Neuronal stem cell (in vitro differentiated cells): ENCODE measurements at regions not wholly inside any gene's neighbourhood (a gene's known extent, or its start where the extent isn't known, plus 50 kb on each side); places are given as distances from the start of the nearest gene placed in this dataset.
A peak's percentile ranks its signal among the peaks of the same experiment; 100 is the strongest.
"Not testable (repeated sequence)": the region's sequence is repeated elsewhere in the genome, so short reads cannot be mapped to it uniquely, and the experiment has no call there.

Experiments
- DNase-seq: peaks from one replicate; pipeline ENCODE4 v3.0.0-alpha.2; 2013; ENCODE audit warnings: low spot score
- H2AFZ ChIP-seq: one replicate; pipeline ENCODE4 v1.6.1; 2013; ENCODE audit warnings: mild to moderate bottlenecking, low read length, inconsistent platforms
- H2AK5ac ChIP-seq: 2 replicates; pipeline ENCODE4 v1.6.1; 2013; ENCODE audit warnings: low read depth, mild to moderate bottlenecking, inconsistent platforms, low read length, moderate library complexity, mixed read lengths
- H2BK120ac ChIP-seq: 2 replicates; pipeline ENCODE4 v1.6.1; 2013; ENCODE audit warnings: low read depth, mild to moderate bottlenecking, inconsistent platforms, low read length, moderate library complexity, mixed read lengths
- H2BK12ac ChIP-seq: one replicate; pipeline ENCODE4 v1.6.1; 2013; ENCODE audit warnings: low read length, inconsistent platforms
- H2BK15ac ChIP-seq: 2 replicates; pipeline ENCODE4 v1.6.1; 2013; ENCODE audit warnings: mild to moderate bottlenecking, low read length, inconsistent platforms, mixed read lengths
- H2BK5ac ChIP-seq: one replicate; pipeline ENCODE4 v1.6.1; 2013; ENCODE audit warnings: inconsistent platforms, mild to moderate bottlenecking, low read length, moderate library complexity
- H3K14ac ChIP-seq: one replicate; pipeline ENCODE4 v1.6.1; 2013; ENCODE audit warnings: low read length, inconsistent platforms
- H3K18ac ChIP-seq: 2 replicates; pipeline ENCODE4 v1.6.1; 2013; ENCODE audit warnings: low read length, inconsistent platforms
- H3K23ac ChIP-seq: 2 replicates; pipeline ENCODE4 v1.6.1; 2013; ENCODE audit warnings: low read depth, mild to moderate bottlenecking, mixed read lengths, low read length, inconsistent platforms; ENCODE audit not compliant: poor library complexity
- H3K27ac ChIP-seq: replicated peaks from 3 replicates; pipeline ENCODE4 v1.5.1; 2013; ENCODE audit warnings: low read length, inconsistent platforms
- H3K27me3 ChIP-seq, 3 experiments: 2 replicates each; pipeline ENCODE4 v1.6.1; 2013; ENCODE audit warnings: low read length in 3 of 3, mild to moderate bottlenecking in 2 of 3, inconsistent platforms in 1 of 3, low read depth in 1 of 3, mixed read lengths in 1 of 3, moderate library complexity in 1 of 3; ENCODE audit not compliant: control insufficient read depth in 3 of 3, insufficient read depth in 3 of 3
- H3K36me3 ChIP-seq, 2 donors: replicated peaks in 1 of 2; 2 replicates each; pipeline ENCODE4 v1.6.1; 2013; ENCODE audit warnings: low read length in 2 of 2; ENCODE audit not compliant: control insufficient read depth in 2 of 2, insufficient read depth in 2 of 2
- H3K4ac ChIP-seq: 2 replicates; pipeline ENCODE4 v1.6.1; 2013; ENCODE audit warnings: inconsistent platforms, mild to moderate bottlenecking, low read length, moderate library complexity
- H3K4me1 ChIP-seq, 2 donors: 1 replicate in 1 of 2; 2 replicates in 1 of 2; pipeline ENCODE4 v1.6.1; 2013; ENCODE audit warnings: low read length in 2 of 2, low read depth in 1 of 2; ENCODE audit not compliant: control insufficient read depth in 2 of 2, insufficient read depth in 1 of 2
- H3K4me2 ChIP-seq: one replicate; pipeline ENCODE4 v1.6.1; 2013; ENCODE audit warnings: mild to moderate bottlenecking, low read length, inconsistent platforms; ENCODE audit not compliant: insufficient read depth, poor library complexity, severe bottlenecking
- H3K4me3 ChIP-seq, 2 donors: 2 replicates each; pipeline ENCODE4 v1.5.1; 2013; ENCODE audit warnings: low read length in 2 of 2, mild to moderate bottlenecking in 2 of 2, inconsistent platforms in 1 of 2, moderate library complexity in 1 of 2
- H3K79me1 ChIP-seq: one replicate; pipeline ENCODE4 v1.6.1; 2013; ENCODE audit warnings: low read depth, mild to moderate bottlenecking, inconsistent platforms, low read length, moderate library complexity
- H3K9ac ChIP-seq: one replicate; pipeline ENCODE4 v1.6.1; 2013; ENCODE audit warnings: mild to moderate bottlenecking, low read depth, low read length, inconsistent platforms; ENCODE audit not compliant: poor library complexity
- H3K9me3 ChIP-seq, 2 donors: replicated peaks in 1 of 2; 2 replicates each; pipeline versions ENCODE3 to v1.6.1; 2013; ENCODE audit warnings: low read length in 2 of 2, mild to moderate bottlenecking in 2 of 2, inconsistent platforms in 1 of 2, low read depth in 1 of 2, mixed read lengths in 1 of 2, moderate library complexity in 1 of 2; ENCODE audit not compliant: control insufficient read depth in 2 of 2, insufficient read depth in 1 of 2
- H4K8ac ChIP-seq: one replicate; pipeline ENCODE4 v1.6.1; 2013; ENCODE audit warnings: low read depth, mild to moderate bottlenecking, inconsistent platforms, low read length, moderate library complexity
- H4K91ac ChIP-seq: one replicate; pipeline ENCODE4 v1.6.1; 2013; ENCODE audit warnings: low read length, low read depth, mild to moderate bottlenecking, inconsistent platforms; ENCODE audit not compliant: poor library complexity
- WGBS, 2 donors: extraction: QIAGEN DNeasy Blood & Tissue Kit; methylation state at CpG; one replicate each; pipeline ENCODE4 v1.1.7; 2013; ENCODE audit warnings: missing lambda C conversion rate in 2 of 2, mixed read lengths in 1 of 2; ENCODE audit not compliant: insufficient read length in 2 of 2, insufficient replicate concordance in 1 of 2; ENCODE audit errors: extremely low coverage in 2 of 2; 5-methylcytosine and 5-hydroxymethylcytosine counted together

GRCh38 chr2:208906330-208906729, 499.7 kb downstream of the PTH2R start:
- WGBS, 2 donors: no CpG with 5 or more reads among the region's 1 CpG

DNA sequence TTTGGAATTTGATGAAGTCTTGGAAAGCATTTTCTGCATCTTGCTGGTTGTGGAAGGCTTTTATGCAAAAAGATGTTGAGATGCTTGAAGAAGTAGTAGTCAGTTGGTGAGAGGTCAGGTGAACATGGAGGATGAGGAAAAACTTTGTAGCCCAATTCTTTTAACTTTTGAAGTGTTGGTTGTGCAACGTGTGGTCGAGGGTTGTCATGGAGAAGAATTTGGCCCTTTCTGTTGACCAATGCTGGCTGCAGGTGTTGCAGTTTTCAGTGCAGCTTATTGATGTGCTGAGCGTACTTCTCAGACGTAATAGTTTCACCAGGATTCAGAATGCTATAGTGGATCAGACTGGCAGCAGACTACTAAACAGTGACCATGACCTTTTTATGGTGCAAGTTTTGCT, 508.4 kb upstream of the MAP2 start:
- Histone ChIP-seq H4K91ac (no peak overlapping the region), H3K9ac (no peak overlapping the region), H2BK5ac (no peak overlapping the region), H3K27ac (no peak overlapping the region), H2AK5ac (no peak overlapping the region), H3K79me1 (no peaks in the 10 kb centered on the region), H2BK15ac (no peak overlapping the region), H3K4me2 (no peak overlapping the region), H2BK12ac (no peak overlapping the region), H3K4me3 (no peak overlapping the region), H3K27me3 (no peaks in the 10 kb centered on the region), H3K14ac (no peak overlapping the region), H3K9me3 (no peaks in the 10 kb centered on the region), H3K4ac (no peak overlapping the region), H3K23ac (no peak overlapping the region), H3K18ac (no peak overlapping the region), H3K4me1 (no peaks in the 10 kb centered on the region), H2BK120ac (no peak overlapping the region), H3K36me3 (no peaks in the 10 kb centered on the region), H4K8ac (no peak overlapping the region), H2AFZ (no peak overlapping the region)
- WGBS, 2 donors: no CpG with 5 or more reads among the region's 4 CpGs
- DNase-seq: no peak

More at GRCh38 chr2:208906330-208906729, 499.7 kb downstream of the PTH2R start:
- H2BK15ac ChIP-seq: no peak overlapping the region
- no peak for DNase-seq
- H3K14ac ChIP-seq: no peak overlapping the region
- no peak overlapping the region for H2BK12ac ChIP-seq
- H3K4ac ChIP-seq: no peak overlapping the region
- no peak overlapping the region for H4K8ac ChIP-seq
- H3K9ac ChIP-seq: no peak overlapping the region
- H3K36me3 ChIP-seq: no peaks in the 10 kb centered on the region
- H3K27me3 ChIP-seq: no peaks in the 10 kb centered on the region
- no peak overlapping the region for H3K27ac ChIP-seq
- H2AK5ac ChIP-seq: no peak overlapping the region
- H3K18ac ChIP-seq: peak overlapping the region; percentile 1
- H3K9me3 ChIP-seq: no peaks in the 10 kb centered on the region
- no peaks in the 10 kb centered on the region for H3K4me1 ChIP-seq
- no peak overlapping the region for H2BK120ac ChIP-seq
- H2BK5ac ChIP-seq: no peak overlapping the region
- H3K79me1 ChIP-seq: no peaks in the 10 kb centered on the region
- H3K23ac ChIP-seq: no peak overlapping the region
- H4K91ac ChIP-seq: no peak overlapping the region
- no peak overlapping the region for H3K4me3 ChIP-seq
- H3K4me2 ChIP-seq: no peak overlapping the region
- no peak overlapping the region for H2AFZ ChIP-seq

DNA sequence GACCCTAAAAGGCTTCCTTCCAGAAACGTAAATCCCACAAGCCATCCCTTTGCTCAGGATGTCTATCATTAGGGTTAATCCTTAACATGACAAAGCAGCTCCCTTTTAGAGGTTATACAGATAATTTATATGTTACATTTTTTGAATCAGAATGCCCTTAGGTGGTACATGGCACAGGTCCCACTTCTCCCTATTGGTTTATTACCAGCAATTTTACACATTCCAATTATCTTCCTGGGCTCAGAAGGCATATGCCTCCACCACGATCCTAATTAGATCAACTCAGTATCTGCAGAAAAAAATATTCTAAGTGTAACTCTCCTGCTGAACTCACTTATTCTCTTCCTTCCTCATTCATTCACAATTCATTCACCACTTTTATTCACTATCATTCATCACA, 507.0 kb upstream of the MAP2 start:
- no peak overlapping the region for H2BK120ac ChIP-seq
- no peak overlapping the region for H2BK12ac ChIP-seq
- H4K8ac ChIP-seq: no peak overlapping the region
- no peak overlapping the region for H3K23ac ChIP-seq
- no peak overlapping the region for H3K14ac ChIP-seq
- no peaks in the 10 kb centered on the region for H3K4me1 ChIP-seq
- H3K4me2 ChIP-seq: no peak overlapping the region
- H3K36me3 ChIP-seq: no peaks in the 10 kb centered on the region
- no CpG with 5 or more reads among the region's 2 CpGs for WGBS, 2 donors
- no peak overlapping the region for H3K4ac ChIP-seq
- no peak for DNase-seq
- no peak overlapping the region for H2BK5ac ChIP-seq
- H2BK15ac ChIP-seq: no peak overlapping the region
- H2AK5ac ChIP-seq: no peak overlapping the region
- no peak overlapping the region for H2AFZ ChIP-seq
- no peaks in the 10 kb centered on the region for H3K27me3 ChIP-seq
- no peak overlapping the region for H3K18ac ChIP-seq
- no peaks in the 10 kb centered on the region for H3K9me3 ChIP-seq
- H3K4me3 ChIP-seq: no peak overlapping the region
- no peak overlapping the region for H3K27ac ChIP-seq
- H4K91ac ChIP-seq: no peak overlapping the region
- no peaks in the 10 kb centered on the region for H3K79me1 ChIP-seq
- H3K9ac ChIP-seq: no peak overlapping the region

GRCh38 chr2:208921358-208921757, 502.5 kb upstream of the MAP2 start:
- H2BK5ac ChIP-seq, H3K14ac ChIP-seq, H3K9ac ChIP-seq, H2AFZ ChIP-seq, H3K4me2 ChIP-seq, DNase-seq, H4K8ac ChIP-seq, H3K23ac ChIP-seq, H2BK12ac ChIP-seq, H3K9me3 ChIP-seq, H3K27ac ChIP-seq, H3K4me3 ChIP-seq, H3K4ac ChIP-seq, H3K27me3 ChIP-seq, H3K36me3 ChIP-seq, H3K79me1 ChIP-seq, H3K4me1 ChIP-seq, H3K18ac ChIP-seq, H2AK5ac ChIP-seq, H4K91ac ChIP-seq, H2BK120ac ChIP-seq, H2BK15ac ChIP-seq: not testable (repeated sequence)
- WGBS, 2 donors: no CpG with 5 or more reads among the region's 1 CpG
